ENCODE measurements at regions not wholly inside any gene's neighbourhood (a gene's known extent, or its start where the extent isn't known, plus 50 kb on each side); places are given as distances from the start of the nearest gene placed in this dataset.

GRCh38 chr13:73698859-73699258 lies 435.3 kb downstream of the KLF12 start:
- Mint-ChIP-seq H3K4me1 (ENCODE audit: low read depth) (peaks cover 8% of the 10 kb centered on the region), H3K9me3 (ENCODE audit: low read depth) (no peaks in the 10 kb centered on the region), H3K4me3 (ENCODE audit: unreplicated experiment) (no peak overlapping the region), H3K27me3 (ENCODE audit: low read depth) (no peaks in the 10 kb centered on the region), H3K27ac (ENCODE audit: unreplicated experiment) (no peak overlapping the region), H3K36me3 (ENCODE audit: low read depth) (peaks cover 16% of the 10 kb centered on the region)
- DNase-seq (ENCODE audit: low spot score), result no peak
- no peak for TF ChIP-seq CTCF (IDR thresholded peaks at IDR 0.05)

- Mint-ChIP-seq H3K4me1 (ENCODE audit: low read depth) (peaks cover 10% of the 10 kb centered on the region), H3K27ac (ENCODE audit: unreplicated experiment) (no peak overlapping the region), H3K36me3 (ENCODE audit: low read depth) (peaks cover 14% of the 10 kb centered on the region), H3K27me3 (ENCODE audit: low read depth) (no peaks in the 10 kb centered on the region), H3K4me3 (ENCODE audit: unreplicated experiment) (no peak overlapping the region), H3K9me3 (ENCODE audit: low read depth) (no peaks in the 10 kb centered on the region)
- DNase-seq (ENCODE audit: low spot score), result no peak
- TF ChIP-seq CTCF (IDR thresholded peaks at IDR 0.05), result no peak
Measured at GRCh38 chr13:73697166-73697565, 437.0 kb downstream of the KLF12 start.

- Mint-ChIP-seq H3K4me1 (ENCODE audit: low read depth) (peaks cover 8% of the 10 kb centered on the region), H3K9me3 (ENCODE audit: low read depth) (no peaks in the 10 kb centered on the region), H3K4me3 (ENCODE audit: unreplicated experiment) (no peak overlapping the region), H3K36me3 (ENCODE audit: low read depth) (peaks cover 14% of the 10 kb centered on the region), H3K27me3 (ENCODE audit: low read depth) (no peaks in the 10 kb centered on the region), H3K27ac (ENCODE audit: unreplicated experiment) (no peak overlapping the region)
- no peak for DNase-seq (ENCODE audit: low spot score)
- no peak for TF ChIP-seq CTCF (IDR thresholded peaks at IDR 0.05)
Measured at GRCh38 chr13:73696713-73697112, 437.5 kb downstream of the KLF12 start.

- H3K27me3 Mint-ChIP-seq (ENCODE audit: low read depth), result no peaks in the 10 kb centered on the region
- no peak overlapping the region for H3K27ac Mint-ChIP-seq (ENCODE audit: unreplicated experiment)
- peaks cover 8% of the 10 kb centered on the region for H3K4me1 Mint-ChIP-seq (ENCODE audit: low read depth)
- H3K9me3 Mint-ChIP-seq (ENCODE audit: low read depth), result no peaks in the 10 kb centered on the region
- TF ChIP-seq CTCF (IDR thresholded peaks at IDR 0.05), result no peak
- peaks cover 14% of the 10 kb centered on the region for H3K36me3 Mint-ChIP-seq (ENCODE audit: low read depth)
- no peak overlapping the region for H3K4me3 Mint-ChIP-seq (ENCODE audit: unreplicated experiment)
- no peak for DNase-seq (ENCODE audit: low spot score)
Measured at GRCh38 chr13:73696271-73696670, 437.9 kb downstream of the KLF12 start.

- no peak for DNase-seq (ENCODE audit: low spot score)
- H3K27me3 Mint-ChIP-seq (ENCODE audit: low read depth), result no peaks in the 10 kb centered on the region
- no peak overlapping the region for H3K27ac Mint-ChIP-seq (ENCODE audit: unreplicated experiment)
- peaks cover 4% of the 10 kb centered on the region for H3K4me1 Mint-ChIP-seq (ENCODE audit: low read depth)
- no peak for TF ChIP-seq CTCF (IDR thresholded peaks at IDR 0.05)
- H3K36me3 Mint-ChIP-seq (ENCODE audit: low read depth), result peaks cover 14% of the 10 kb centered on the region
- no peaks in the 10 kb centered on the region for H3K9me3 Mint-ChIP-seq (ENCODE audit: low read depth)
- H3K4me3 Mint-ChIP-seq (ENCODE audit: unreplicated experiment), result no peak overlapping the region
Measured at GRCh38 chr13:73695325-73695724, 438.9 kb downstream of the KLF12 start.

All from chondrocyte (in vitro differentiated cells).